ENCODE measurements at regions not wholly inside any gene's neighbourhood (a gene's known extent, or its start where the extent isn't known, plus 50 kb on each side); places are given as distances from the start of the nearest gene placed in this dataset.
"Not testable (repeated sequence)": the region's sequence is repeated elsewhere in the genome, so short reads cannot be mapped to it uniquely, and the experiment has no call there.

DNA sequence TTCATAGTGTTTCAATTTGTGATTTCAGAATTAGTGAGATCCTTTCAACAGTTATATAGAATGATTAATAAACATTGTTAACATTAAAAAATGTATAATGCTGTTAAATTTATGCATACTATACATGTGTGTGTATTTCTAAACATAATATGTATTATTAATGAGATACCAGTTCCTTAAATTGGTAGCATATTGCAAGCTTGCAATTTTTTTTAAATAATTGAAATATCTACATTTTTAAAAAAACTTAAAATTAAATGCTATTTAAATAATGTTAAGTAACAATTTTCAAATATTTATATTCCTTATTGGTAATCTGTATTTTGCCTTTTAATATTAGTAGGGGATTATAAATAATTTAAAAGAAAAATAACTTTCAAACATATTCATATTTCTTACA is 1479.5 kb upstream of the PCDH7 start:
- DNase-seq, result no peak

DNA sequence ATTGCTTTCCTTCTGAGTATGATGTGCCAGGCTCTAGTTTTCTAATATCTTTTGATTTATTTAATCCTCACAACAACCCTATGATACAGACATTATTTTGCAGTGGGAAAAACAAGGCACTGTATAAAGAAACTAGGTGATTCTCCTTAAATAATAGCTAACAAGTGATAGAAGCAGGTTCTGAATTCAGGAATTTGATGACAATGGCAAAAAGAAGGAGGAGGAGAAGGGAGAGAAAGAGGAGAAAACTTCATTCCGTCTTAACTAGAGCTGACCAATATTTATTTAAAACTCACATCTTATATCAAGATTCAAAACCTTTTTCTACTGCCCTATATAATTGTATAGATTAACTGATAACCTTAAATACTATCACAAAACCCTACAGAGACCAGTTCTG is 1477.1 kb upstream of the PCDH7 start:
- no peak for DNase-seq

DNA sequence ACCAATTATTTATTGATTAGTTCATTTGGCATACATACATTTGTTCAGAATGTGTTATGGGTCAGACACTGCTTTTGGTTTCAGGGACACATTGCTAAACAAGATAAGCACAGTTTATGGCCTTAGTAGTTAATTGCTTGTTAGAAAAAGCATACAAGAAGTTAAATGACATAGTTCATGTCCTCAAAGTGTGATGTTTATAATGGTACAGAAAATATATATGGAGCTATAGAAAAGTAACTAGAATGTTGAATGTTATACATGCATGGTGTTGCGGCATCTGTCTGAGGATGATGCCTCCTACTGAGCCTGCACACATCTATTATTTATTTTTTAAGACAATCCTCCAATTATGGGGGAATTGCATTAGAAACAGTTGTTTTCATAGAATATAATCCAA is 1476.3 kb upstream of the PCDH7 start:
- no peak for DNase-seq

DNA sequence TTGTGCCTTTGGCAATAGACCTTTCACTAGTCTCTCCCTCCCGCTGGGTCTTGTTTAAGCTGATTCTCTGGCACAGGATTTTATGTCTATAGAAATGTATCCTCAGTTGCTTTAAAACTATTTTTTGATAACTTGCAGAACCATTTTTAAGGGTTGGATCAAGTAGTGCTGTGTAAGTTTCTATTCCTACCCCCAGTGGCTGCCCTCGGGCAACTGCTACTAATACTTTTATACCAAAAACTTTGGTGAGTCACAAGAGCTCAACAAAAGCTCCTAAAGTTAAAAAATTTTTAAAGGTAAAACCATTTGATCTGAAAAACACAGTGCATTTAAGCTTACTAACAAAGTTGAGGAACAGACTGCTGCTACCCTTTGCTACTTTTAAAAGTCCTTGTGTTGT is 1460.6 kb upstream of the PCDH7 start:
- no peak for DNase-seq

DNA sequence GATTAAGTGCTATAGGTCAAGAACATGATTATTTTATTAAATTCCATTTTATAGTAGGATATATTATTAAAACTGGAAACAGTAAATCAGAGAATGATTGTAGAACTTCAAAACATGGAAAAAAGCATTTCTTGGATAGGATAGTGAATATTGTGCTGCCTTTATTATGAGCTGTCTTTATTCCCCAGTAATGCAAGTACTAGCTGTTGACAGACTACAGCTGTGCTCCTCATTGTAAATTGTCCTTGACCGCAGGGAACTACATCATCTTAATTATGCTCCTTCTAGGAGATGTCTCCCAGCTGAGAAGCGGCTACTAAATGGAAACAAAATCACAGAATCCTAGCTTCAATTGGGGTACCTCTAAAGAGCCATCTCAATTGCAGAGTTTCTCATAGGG is 1457.2 kb upstream of the PCDH7 start:
- DNase-seq, result no peak

DNA sequence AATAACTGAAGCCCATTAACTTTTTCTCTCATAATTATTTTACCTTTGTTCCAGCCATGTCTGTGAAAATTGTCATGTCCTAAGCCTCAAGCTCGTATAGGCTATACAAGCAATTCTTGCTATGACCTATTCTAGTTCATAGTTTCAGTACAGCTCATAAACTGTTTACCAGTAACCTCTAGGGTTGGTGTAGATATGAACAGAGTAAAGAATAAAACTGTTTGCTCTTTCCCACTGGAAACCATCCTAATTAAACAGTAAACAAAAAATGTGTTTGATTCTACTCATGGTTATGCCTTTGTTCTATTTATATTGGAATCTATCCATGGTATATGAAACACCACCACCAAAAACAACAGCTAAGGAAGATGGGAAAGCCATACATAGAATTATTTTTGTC is 1444.0 kb upstream of the PCDH7 start:
- DNase-seq, result no peak

DNA sequence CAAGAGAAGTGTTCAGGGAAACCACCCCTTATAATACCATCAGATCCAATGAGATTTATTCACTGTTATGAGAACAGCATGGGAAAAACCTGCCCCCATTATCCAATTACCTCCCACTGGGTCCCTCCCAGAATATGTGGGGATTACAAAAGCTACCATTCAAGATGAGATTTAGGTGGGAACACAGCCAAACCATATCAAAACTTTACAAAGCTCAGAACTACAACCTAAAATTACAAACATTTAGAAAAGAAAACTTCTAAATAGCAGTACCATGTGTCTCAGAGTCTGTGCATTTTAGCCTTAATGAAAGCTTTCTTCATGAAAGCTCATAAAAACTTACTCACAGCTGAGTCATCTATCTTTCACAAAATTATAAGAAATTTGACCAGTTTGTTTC is 1442.8 kb upstream of the PCDH7 start:
- DNase-seq, result no peak

DNA sequence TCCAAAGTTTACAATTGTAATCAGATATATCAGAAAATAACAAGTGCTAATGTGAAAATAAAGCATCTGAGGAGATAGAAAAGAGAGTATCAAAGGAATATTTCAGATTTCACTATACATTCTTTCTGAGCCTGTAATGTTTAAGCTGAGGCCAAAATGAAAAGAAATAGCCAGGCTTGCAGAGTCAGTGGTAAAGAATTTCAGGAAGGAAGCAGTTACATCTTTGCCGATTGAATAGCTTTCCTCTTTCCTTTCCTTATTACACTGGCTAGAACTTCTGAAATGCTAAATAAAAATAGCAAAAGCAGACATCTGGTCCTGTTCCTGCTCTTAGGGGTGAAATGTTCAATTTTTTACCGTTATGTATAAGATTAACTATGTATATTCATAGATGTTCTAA is 1441.6 kb upstream of the PCDH7 start:
- DNase-seq, result no peak

DNA sequence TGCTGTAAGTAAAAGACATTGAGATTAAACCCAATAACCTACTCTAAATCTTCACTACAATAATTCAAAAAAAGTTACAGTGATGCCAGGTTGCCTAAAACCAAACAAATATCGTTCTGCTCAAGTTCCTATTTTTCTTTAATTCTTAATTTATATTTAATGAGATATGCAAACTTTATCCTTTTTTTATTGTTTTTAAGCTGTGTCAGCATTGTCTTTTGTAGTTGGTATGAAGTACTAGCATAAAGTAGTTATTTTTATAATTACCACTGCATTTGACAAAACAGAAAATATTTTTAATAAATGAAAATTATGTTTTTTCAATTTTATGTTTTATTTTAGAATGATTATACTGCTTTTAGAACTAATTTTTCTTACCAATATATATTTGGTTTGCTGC is 1431.1 kb upstream of the PCDH7 start:
- no peak for DNase-seq

DNA sequence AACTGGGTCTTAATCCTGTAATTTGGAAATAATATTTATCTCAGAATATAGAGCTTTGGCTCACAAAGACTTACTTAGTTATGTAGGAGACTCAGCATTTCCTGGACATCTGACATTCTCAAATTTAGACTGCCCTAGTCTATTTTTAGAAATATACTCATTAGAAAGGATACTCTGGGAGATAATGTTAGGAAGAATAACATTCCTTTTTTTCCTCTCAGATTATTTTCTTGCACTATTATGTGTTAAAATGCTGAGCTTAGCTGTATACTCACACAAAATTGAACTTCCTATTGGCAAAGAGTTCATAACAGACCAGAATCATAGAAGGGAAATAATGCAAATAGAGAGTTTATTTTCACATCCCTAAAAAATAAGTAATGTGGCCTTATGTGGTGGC is 1424.9 kb upstream of the PCDH7 start:
- DNase-seq, result no peak

DNA sequence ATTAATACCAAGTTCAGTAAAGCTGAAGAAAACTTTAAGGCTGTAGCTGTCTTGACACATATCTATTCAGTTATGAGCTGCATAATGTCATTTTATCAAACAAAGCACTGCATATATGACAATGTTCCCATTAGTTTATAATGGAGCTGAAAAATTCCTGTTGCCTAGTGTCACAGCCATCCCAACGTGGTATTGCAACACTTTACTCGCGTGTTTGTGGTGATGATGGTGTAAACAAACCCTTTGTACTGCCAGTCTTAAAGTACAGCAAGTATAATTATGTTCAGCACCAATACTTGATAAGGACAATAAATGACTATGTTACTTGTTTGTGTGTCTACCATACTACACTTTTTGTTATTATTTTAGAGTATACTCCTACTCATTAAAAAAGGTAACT is 1415.6 kb upstream of the PCDH7 start:
- no peak for DNase-seq

DNA sequence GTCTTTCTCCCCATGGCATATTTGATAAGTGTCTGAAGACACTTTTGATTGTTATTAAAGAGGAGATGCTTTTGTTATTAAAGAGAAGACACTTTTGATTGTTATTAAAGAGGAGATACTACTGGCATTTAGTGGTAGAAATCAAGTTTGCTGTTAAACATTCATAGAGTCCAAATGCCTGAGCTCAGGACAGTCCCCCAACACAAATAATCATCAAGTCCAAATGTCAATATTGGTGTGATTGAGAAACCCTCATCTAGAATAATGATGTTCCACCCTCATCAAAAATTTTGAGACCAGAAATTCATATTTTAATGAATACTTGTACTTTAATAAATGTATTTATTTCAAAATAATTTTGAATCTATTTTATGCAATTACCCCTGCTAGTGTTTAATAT is 1412.9 kb upstream of the PCDH7 start:
- DNase-seq, result no peak

DNA sequence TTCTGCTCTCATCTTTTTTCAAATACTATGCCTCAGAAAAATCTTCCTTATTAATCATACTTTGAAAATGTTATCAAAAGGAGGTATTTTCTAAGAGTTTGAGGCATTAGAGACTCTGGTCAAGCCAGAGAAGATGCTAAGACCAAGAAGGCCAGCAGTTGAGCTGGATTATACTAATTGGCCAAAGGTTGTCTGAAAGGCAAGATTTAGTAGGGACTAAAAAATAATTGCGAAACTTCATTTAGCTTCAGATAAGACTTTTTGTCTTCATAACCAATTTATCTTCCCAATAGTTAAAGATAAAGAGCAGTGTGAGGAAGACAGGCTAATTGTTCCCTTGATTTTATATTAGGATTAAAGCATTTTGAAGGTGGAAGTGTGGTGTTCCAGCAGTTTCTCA is 1412.4 kb upstream of the PCDH7 start:
- no peak for DNase-seq

DNA sequence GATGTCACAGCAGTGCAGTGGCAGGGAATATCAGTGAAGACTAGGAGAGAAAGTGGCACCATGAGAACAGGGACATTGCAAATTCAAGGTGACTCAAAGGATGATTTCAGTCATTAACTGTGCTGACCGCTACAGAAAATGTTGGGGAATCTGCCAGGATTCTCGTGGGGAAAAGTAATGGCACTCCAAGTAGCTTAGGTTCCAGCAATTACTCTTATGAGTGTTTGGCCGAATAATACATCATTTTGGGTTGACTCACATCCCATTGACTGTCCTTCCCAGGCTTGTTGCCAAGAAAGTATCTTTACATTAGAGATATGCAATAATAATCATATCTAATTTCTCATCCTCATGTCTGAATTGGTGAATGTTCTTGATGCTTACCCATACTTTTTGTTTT is 1411.1 kb upstream of the PCDH7 start:
- DNase-seq, result no peak

DNA sequence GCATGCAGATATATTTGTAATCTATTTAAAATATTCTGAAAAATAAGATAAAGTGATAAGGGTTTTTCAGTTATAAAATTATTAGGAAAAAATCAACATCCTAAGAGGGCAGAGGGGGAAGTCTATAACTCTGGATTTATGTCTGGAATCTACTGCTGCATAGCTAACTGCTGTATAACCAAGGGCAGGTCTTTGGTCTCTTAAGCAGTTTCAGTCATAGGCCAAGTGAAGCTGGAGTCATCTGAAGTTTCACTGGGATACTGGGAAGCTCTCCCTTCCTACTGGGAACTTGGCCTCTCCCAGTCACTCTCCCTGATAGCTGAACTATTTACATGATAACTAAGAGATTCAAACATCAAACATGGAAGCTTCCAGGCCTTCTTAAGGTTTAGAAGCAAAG is 1409.9 kb upstream of the PCDH7 start:
- DNase-seq, result no peak

DNA sequence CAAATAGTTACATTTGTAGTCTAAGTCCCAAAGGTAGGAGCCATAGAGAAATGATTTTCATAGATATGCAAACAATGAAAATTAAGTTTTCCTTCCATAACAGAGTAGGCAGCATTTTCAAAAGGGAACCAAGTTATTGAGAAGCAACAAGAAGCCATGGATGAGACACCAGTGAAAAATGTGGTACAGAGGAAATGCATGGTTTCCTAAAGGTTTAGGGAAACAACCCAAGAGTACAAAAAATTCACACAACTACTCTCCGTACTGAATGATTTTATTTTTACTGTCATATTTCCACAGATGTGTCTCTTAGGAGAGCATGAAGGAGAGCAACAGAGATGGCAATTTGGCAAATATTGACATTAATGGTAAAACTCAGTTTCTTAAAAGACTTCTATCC is 1408.9 kb upstream of the PCDH7 start:
- DNase-seq, result no peak

DNA sequence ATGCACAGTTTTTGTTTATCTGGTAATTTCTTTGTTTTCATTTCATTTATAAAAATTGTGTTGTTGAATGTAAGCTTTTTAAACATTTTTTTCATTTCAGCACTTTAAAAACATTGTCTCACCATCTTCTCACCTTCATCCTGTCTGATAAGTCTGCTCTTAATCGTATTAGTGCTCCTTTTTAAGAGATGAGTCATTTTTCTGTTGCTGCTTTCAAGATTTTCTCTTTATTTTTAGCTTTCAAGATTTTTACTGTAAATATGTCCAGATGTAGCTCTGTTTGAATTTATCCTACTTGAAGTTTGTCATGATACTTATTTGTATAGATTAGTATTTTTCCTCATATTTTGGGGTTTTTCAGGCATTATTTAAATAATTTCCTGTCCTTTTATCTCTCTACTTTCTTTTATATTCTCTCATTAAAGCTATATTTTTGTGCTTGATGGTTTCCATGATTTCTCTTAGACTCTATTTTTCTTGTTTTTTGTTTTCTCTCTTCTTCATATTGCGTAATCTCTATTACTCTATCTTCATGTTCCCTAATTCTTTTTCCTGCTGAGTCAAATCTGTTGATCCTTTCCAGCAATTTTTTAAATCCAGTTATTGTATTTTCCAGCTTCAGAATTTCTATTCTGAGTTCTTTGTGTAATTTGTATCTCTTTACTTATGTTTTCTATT is 1400.4 kb upstream of the PCDH7 start:
- DNase-seq, result no peak

DNA sequence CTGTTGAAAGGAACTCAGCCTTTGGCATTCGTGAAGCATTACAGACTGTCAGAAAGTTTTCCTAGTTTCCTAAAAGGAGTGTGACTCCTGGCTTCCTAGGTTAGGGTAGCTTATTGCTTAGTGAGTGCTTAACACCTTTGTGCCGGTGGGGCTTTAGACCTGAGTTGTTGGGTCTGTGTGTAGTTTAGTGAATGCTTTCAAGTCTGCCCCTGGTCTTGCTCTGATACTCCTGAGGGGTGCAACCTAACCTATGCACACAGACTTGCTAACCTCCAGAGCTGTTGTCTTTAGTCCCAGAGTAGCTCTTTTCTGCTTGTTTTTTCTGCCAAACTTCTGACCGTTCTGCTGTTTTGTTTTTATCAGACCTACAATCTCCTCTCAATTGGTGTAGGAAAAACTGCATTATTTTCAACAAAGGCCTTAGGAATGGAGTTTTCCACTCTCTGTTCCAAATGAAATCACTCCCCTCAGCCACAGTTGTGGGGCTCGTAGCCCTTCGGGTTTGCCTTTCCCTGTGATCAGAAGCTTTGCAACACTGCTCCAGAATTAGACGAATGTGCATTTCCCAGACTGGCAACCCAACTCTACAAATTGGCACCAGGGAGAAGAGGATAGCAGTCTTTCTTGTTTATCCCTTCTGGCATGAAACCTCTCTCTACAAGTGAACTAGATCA is 1399.1 kb upstream of the PCDH7 start:
- no peak for DNase-seq

DNA sequence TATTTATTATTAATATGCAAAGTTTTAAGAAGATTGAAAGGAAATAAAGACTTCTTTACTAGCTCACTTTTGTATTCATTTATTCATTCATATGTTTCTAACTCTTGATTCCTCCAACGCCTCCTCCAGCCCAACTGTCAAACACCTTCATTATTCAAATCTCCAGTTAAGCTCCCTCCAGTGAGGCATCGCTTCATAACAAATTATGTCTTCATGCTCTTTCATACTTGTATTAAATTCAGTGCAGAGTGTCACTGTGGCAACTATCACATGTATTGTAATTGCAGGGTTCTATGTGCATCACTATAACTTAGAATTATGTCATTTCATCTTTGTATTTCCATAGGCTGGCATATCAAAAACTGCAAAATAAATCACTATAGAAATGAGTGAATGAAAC is 1394.2 kb upstream of the PCDH7 start:
- DNase-seq, result no peak

DNA sequence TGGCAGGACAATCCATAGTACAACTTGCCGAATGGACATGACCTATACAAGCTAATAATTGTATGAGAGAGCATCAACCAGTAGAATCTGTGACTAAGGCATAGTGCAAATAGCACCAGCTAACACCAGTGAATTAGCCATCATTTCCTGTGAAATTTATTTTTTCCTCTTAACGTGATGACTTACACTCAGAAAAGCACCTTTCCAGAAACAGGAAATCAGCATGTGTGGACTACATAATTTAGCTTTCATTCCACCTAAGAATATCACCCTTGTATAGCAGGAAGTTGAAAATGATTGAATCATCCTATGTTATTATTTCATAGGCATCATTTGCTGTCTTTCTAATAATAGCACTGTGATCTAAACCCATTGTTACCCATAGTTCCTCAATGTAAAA is 1393.4 kb upstream of the PCDH7 start:
- DNase-seq, result no peak

DNA sequence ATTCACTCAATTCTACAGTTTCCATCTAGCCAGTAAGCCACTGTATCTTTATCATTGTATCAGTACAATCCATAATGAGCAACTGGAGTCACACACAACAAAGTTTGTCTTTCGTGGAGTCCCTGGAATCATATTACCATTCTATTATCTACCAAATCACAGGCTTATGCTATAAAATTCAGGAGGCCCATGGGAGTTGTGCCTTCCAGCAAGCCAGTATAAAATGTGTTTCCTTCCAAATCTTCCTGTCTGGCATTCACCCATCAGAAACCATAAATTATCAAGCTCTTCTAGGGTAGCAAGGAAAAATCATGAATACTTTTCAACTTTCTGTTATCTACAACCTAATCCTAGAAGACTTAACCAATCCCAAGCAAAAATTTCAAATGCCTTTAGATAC is 1383.3 kb upstream of the PCDH7 start:
- no peak for DNase-seq

DNA sequence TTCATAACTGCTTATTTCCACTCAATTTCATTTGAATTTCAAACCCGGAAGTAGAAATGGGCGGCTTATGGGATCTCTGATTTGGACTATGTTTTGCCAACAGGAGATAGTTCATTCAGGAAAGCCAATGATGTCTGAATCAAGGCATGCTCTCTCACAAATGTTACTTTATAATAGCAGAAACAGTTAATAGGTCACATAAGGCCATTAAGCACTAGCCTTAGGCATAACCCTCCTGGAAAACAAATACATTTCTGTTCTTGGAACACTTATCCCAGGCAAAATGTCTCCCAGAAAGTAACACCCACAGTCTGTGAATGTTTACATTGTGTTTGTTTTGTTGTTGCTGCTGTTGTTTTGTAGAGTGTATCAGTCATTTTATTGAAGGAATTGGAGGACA is 1347.2 kb upstream of the PCDH7 start:
- DNase-seq, result no peak

DNA sequence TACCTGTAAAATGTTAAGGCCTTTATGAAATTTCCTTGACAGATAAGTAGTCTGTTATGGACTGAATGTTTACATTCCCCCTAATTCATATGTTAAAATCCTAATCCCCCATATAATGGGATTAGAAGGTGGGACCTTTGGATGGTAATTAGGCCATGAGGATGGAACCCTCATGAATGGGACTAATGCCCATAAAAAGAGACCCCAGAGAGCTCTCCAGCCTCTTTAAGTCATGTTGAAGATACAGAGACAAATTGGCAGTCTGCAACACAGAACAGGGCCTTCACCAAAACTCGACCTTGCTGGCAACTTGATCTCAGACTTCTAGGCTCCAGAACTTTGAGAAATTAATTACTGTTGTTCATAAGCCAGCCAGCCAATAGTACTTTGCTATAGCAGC is 1344.5 kb upstream of the PCDH7 start:
- no peak for DNase-seq

DNA sequence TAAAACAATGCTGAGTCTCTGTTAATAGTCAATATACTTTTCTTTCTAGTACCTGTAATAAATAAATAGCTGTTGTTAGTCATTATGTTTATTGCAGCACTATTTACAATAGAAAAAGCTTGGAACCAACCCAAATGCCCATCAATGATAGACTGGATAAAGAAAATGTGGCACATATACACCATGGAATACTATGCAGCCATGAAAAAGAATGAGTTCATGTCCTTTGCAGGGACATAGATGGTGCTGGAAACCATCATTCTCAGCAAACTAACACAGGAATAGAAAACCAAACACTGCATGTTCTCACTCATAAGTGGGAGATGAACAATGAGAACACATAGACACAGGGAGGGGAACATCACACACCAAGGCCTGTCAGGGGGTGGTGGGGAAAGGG is 1341.9 kb upstream of the PCDH7 start:
- not testable (repeated sequence) for DNase-seq

DNA sequence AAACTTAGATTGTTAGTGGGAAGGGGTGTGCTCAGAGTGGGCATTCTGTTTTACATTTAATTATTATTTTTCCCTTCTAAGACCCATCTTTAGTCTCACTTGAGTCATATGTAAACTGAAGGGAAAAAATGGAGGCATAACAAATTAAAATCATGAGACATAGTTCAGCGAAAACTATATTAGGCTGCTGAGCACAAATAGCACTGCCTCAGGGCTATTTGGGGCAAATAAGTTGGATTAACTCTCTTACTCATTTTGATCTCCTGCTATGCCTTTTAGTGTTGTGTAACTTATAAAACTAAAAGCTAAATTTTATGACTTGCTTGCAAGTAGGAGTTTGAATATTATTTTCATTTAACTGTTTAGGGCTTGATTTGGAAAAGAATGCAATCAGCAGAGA is 1329.2 kb upstream of the PCDH7 start:
- no peak for DNase-seq
